ENCODE measurements at regions not wholly inside any gene's neighbourhood (a gene's known extent, or its start where the extent isn't known, plus 50 kb on each side); places are given as distances from the start of the nearest gene placed in this dataset.

- ChIA-PET CTCF (ENCODE audit: low intra/inter-chr PET ratio) (no interaction called here), POLR2A (no interaction called here)
- Histone ChIP-seq H3K4me2 (ENCODE audit: insufficient read depth, low read length) (no peak overlapping the region), H3K36me3 (ENCODE audit: control insufficient read depth, insufficient read depth, low read length) (no peaks in the 10 kb centered on the region), H3K79me2 (ENCODE audit: control insufficient read depth, insufficient read depth, low read length) (no peaks in the 10 kb centered on the region), H2AFZ (ENCODE audit: low read depth, low read length) (no peak overlapping the region), H3K27ac (ENCODE audit: extremely low read depth, low read depth, low read length) (no peak overlapping the region), H3K4me3 (no peak overlapping the region), H3K27me3 (ENCODE audit: control insufficient read depth in 2 of 2, insufficient read depth in 2 of 2, low read length in 2 of 2) (no peaks in the 10 kb centered on the region), H3K4me1 (replicated peaks in 1 of 2; ENCODE audit: control insufficient read depth in 2 of 2, insufficient read depth in 2 of 2, low read length in 2 of 2) (no peaks in the 10 kb centered on the region), H3K9ac (ENCODE audit: insufficient read depth in 1 of 2, low read depth in 2 of 2, low read length in 2 of 2) (no peak overlapping the region), H3K9me1 (ENCODE audit: control insufficient read depth, insufficient read depth, low read length) (no peaks in the 10 kb centered on the region), H4K20me1 (replicated peaks; ENCODE audit: control insufficient read depth, insufficient read depth, low read length) (no peaks in the 10 kb centered on the region), H3K9me3 (replicated peaks; ENCODE audit: control insufficient read depth, insufficient read depth, low read depth, low read length) (no peaks in the 10 kb centered on the region)
- in situ Hi-C loops (cut with MboI) (no loop called here), intact Hi-C loops (cut with micrococcal nuclease) (no loop called here)
- ATAC-seq (no peak), DNase-seq (ENCODE audit: extremely low read depth in 1 of 4, low spot score in 3 of 4) (no peak), FAIRE-seq (no peak)
- no peak for TF ChIP-seq NR2C2 (CRISPR knock-in tag; IDR thresholded peaks at IDR 0.05)
- TF ChIP-seq NR2C2 (tag; IDR thresholded peaks at IDR 0.05): no peak
- TF ChIP-seq, protein P1, sequence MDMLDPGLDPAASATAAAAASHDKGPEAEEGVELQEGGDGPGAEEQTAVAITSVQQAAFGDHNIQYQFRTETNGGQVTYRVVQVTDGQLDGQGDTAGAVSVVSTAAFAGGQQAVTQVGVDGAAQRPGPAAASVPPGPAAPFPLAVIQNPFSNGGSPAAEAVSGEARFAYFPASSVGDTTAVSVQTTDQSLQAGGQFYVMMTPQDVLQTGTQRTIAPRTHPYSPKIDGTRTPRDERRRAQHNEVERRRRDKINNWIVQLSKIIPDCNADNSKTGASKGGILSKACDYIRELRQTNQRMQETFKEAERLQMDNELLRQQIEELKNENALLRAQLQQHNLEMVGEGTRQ (CRISPR knock-in tag; IDR thresholded peaks at IDR 0.05): no peak
- TF ChIP-seq KAT7 (CRISPR knock-in tag; IDR thresholded peaks at IDR 0.05; ENCODE audit: borderline replicate concordance): no peak
- no peak for TF ChIP-seq ZNF24 (IDR thresholded peaks at IDR 0.05)
- no peak for TF ChIP-seq BRD4 (IDR thresholded peaks at IDR 0.05)
- no peak for TF ChIP-seq KLF6 (CRISPR knock-in tag; IDR thresholded peaks at IDR 0.05; ENCODE audit: borderline replicate concordance)
- BruUV-seq (replicated peaks): no TSS peak
- WGBS (ENCODE audit: insufficient coverage, low coverage, missing lambda C conversion rate): 5% methylated on average over 1 of the region's 1 CpG
Measured at GRCh38 chr2:14148216-14148615, 484.3 kb upstream of the LRATD1 start.

GRCh38 chr2:14157816-14158215 is 474.7 kb upstream of the LRATD1 start:
- H3K36me3 ChIP-seq (ENCODE audit: control insufficient read depth, insufficient read depth, low read length): no peaks in the 10 kb centered on the region
- CTCF ChIA-PET (ENCODE audit: low intra/inter-chr PET ratio): no interaction called here

More at GRCh38 chr2:14157816-14158215, 474.7 kb upstream of the LRATD1 start:
- no peaks in the 10 kb centered on the region for H3K27me3 ChIP-seq (ENCODE audit: control insufficient read depth in 2 of 2, insufficient read depth in 2 of 2, low read length in 2 of 2)
- DNase-seq (ENCODE audit: extremely low read depth in 1 of 4, low spot score in 3 of 4) (no peak), ATAC-seq (no peak), FAIRE-seq (no peak)
- POLR2A ChIA-PET: no interaction called here
- no peaks in the 10 kb centered on the region for H4K20me1 ChIP-seq (replicated peaks; ENCODE audit: control insufficient read depth, insufficient read depth, low read length)
- H3K9me3 ChIP-seq (replicated peaks; ENCODE audit: control insufficient read depth, insufficient read depth, low read depth, low read length): no peaks in the 10 kb centered on the region
- no peak overlapping the region for H2AFZ ChIP-seq (ENCODE audit: low read depth, low read length)
- no peaks in the 10 kb centered on the region for H3K9me1 ChIP-seq (ENCODE audit: control insufficient read depth, insufficient read depth, low read length)
- H3K4me2 ChIP-seq (ENCODE audit: insufficient read depth, low read length): no peak overlapping the region
- H3K4me3 ChIP-seq: no peak overlapping the region
- H3K4me1 ChIP-seq (replicated peaks in 1 of 2; ENCODE audit: control insufficient read depth in 2 of 2, insufficient read depth in 2 of 2, low read length in 2 of 2): no peaks in the 10 kb centered on the region
- in situ Hi-C loops (cut with MboI): no loop called here
- BruUV-seq (replicated peaks): no TSS peak
- TF ChIP-seq HIVEP1 (CRISPR knock-in tag; IDR thresholded peaks at IDR 0.05) (no peak), TCF7 (IDR thresholded peaks at IDR 0.05; ENCODE audit: borderline replicate concordance) (no peak), FOXJ2 (tag; IDR thresholded peaks at IDR 0.05) (no peak)
- no peak overlapping the region for H3K27ac ChIP-seq (ENCODE audit: extremely low read depth, low read depth, low read length)
- H3K9ac ChIP-seq (ENCODE audit: insufficient read depth in 1 of 2, low read depth in 2 of 2, low read length in 2 of 2): no peak overlapping the region
- intact Hi-C loops (cut with micrococcal nuclease): no loop called here
- no peaks in the 10 kb centered on the region for H3K79me2 ChIP-seq (ENCODE audit: control insufficient read depth, insufficient read depth, low read length)
